ENCODE measurements at regions not wholly inside any gene's neighbourhood (a gene's known extent, or its start where the extent isn't known, plus 50 kb on each side); places are given as distances from the start of the nearest gene placed in this dataset.

GRCh38 chr13:70357031-70357430 is 248.8 kb upstream of the KLHL1 start:
- H3K27me3 Mint-ChIP-seq (ENCODE audit: insufficient read depth, unreplicated experiment) = peaks cover under 1% of the 10 kb centered on the region
- TF ChIP-seq CTCF (IDR thresholded peaks at IDR 0.05; ENCODE audit: unreplicated experiment) = no peak
- H3K27ac Mint-ChIP-seq (ENCODE audit: low read depth, unreplicated experiment) = no peak overlapping the region
- no peaks in the 10 kb centered on the region for H3K4me1 Mint-ChIP-seq (ENCODE audit: insufficient read depth, unreplicated experiment)
- DNase-seq (ENCODE audit: unreplicated experiment) = no peak
- ChIA-PET POLR2A (no interaction called here), CTCF (no interaction called here)
- intact Hi-C loops (cut with micrococcal nuclease) = no loop called here
- no peak overlapping the region for H3K4me3 Mint-ChIP-seq (ENCODE audit: unreplicated experiment)
- no peaks in the 10 kb centered on the region for H3K36me3 Mint-ChIP-seq (ENCODE audit: insufficient read depth, unreplicated experiment)
- H3K9me3 Mint-ChIP-seq (ENCODE audit: unreplicated experiment) = no peaks in the 10 kb centered on the region
- no TSS peak for BruUV-seq (replicated peaks)

GRCh38 chr13:70353096-70353495 is 244.8 kb upstream of the KLHL1 start:
- no peak for DNase-seq (ENCODE audit: unreplicated experiment)
- Mint-ChIP-seq H3K36me3 (ENCODE audit: insufficient read depth, unreplicated experiment) (no peaks in the 10 kb centered on the region), H3K4me3 (ENCODE audit: unreplicated experiment) (no peak overlapping the region), H3K4me1 (ENCODE audit: insufficient read depth, unreplicated experiment) (no peaks in the 10 kb centered on the region), H3K27ac (ENCODE audit: low read depth, unreplicated experiment) (no peak overlapping the region), H3K27me3 (ENCODE audit: insufficient read depth, unreplicated experiment) (peaks cover 37% of the 10 kb centered on the region), H3K9me3 (ENCODE audit: unreplicated experiment) (no peaks in the 10 kb centered on the region)
- no TSS peak for BruUV-seq (replicated peaks)
- no peak for TF ChIP-seq CTCF (IDR thresholded peaks at IDR 0.05; ENCODE audit: unreplicated experiment)
- POLR2A ChIA-PET = no interaction called here
- intact Hi-C loops (cut with micrococcal nuclease) = no loop called here
- CTCF ChIA-PET = no interaction called here

- Mint-ChIP-seq H3K36me3 (ENCODE audit: insufficient read depth, unreplicated experiment) (no peaks in the 10 kb centered on the region), H3K4me1 (ENCODE audit: insufficient read depth, unreplicated experiment) (no peaks in the 10 kb centered on the region), H3K9me3 (ENCODE audit: unreplicated experiment) (no peaks in the 10 kb centered on the region), H3K4me3 (ENCODE audit: unreplicated experiment) (no peak overlapping the region), H3K27ac (ENCODE audit: low read depth, unreplicated experiment) (no peak overlapping the region), H3K27me3 (ENCODE audit: insufficient read depth, unreplicated experiment) (peaks cover 79% of the 10 kb centered on the region)
- intact Hi-C loops (cut with micrococcal nuclease) = no loop called here
- no peak for TF ChIP-seq CTCF (IDR thresholded peaks at IDR 0.05; ENCODE audit: unreplicated experiment)
- no peak for DNase-seq (ENCODE audit: unreplicated experiment)
- POLR2A ChIA-PET = no interaction called here
- CTCF ChIA-PET = interaction anchor here (2.0 kb wide), 1 partner anchor 8 kb away, joined by 5 read pairs; no protein-coding TSS in a partner anchor
- no TSS peak for BruUV-seq (replicated peaks)
Measured at GRCh38 chr13:70347947-70348620, 239.8 kb upstream of the KLHL1 start.

DNA sequence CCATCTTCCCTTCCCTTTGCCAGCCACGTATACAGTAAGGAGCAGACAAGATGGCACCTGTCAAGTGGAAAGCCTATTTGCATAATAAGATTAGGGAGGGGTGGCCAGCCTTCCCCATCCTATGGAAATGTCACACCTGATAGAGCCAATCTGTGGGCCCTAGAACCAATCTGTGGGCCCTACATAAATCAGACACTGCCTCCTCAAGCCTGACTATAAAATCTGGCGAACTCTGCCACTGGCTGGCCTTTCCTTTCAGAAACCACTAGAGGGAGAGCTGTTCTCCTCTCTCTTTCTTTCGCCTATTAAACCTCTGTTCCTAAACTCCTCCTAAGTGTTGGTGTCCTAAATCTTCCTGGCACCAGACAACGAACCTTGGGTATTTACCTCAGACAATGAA is 231.5 kb upstream of the KLHL1 start:
- H3K4me3 Mint-ChIP-seq (ENCODE audit: unreplicated experiment) = no peak overlapping the region
- peak; percentile 52 for DNase-seq (ENCODE audit: unreplicated experiment)
- BruUV-seq (replicated peaks) = no TSS peak
- TF ChIP-seq CTCF (IDR thresholded peaks at IDR 0.05; ENCODE audit: unreplicated experiment) = peak; percentile 37
- no peaks in the 10 kb centered on the region for H3K9me3 Mint-ChIP-seq (ENCODE audit: unreplicated experiment)
- POLR2A ChIA-PET = no interaction called here
- no peaks in the 10 kb centered on the region for H3K4me1 Mint-ChIP-seq (ENCODE audit: insufficient read depth, unreplicated experiment)
- no peaks in the 10 kb centered on the region for H3K36me3 Mint-ChIP-seq (ENCODE audit: insufficient read depth, unreplicated experiment)
- H3K27ac Mint-ChIP-seq (ENCODE audit: low read depth, unreplicated experiment) = no peak overlapping the region
- CTCF ChIA-PET = interaction anchor here (0.6 to 1.4 kb wide), 7 partner anchors 9 to 1919 kb away, joined by 3 to 6 read pairs (median 4); no protein-coding TSS in a partner anchor
- H3K27me3 Mint-ChIP-seq (ENCODE audit: insufficient read depth, unreplicated experiment) = peaks cover 82% of the 10 kb centered on the region
- intact Hi-C loops (cut with micrococcal nuclease) = loop anchor here (1.0 kb wide), 1 partner anchor 229 kb away; no protein-coding TSS in a partner anchor

Data from MCF 10A (cell line).